ENCODE measurements at regions not wholly inside any gene's neighbourhood (a gene's known extent, or its start where the extent isn't known, plus 50 kb on each side); places are given as distances from the start of the nearest gene placed in this dataset.

GRCh38 chr9:107386396-107386795 is 103.2 kb downstream of the KLF4 start:
- Histone ChIP-seq H3K4me1 (ENCODE audit: insufficient read depth, low read length) (no peaks in the 10 kb centered on the region), H3K27ac (ENCODE audit: low read length) (no peak overlapping the region), H3K36me3 (ENCODE audit: insufficient read depth, low read length) (no peaks in the 10 kb centered on the region), H3K4me2 (ENCODE audit: insufficient read depth, low read length) (no peak overlapping the region), H3K9ac (ENCODE audit: low read depth, low read length) (no peak overlapping the region), H3K27me3 (ENCODE audit: insufficient read depth, low read length, poor library complexity) (no peaks in the 10 kb centered on the region), H4K20me1 (ENCODE audit: insufficient read depth, low read length) (no peaks in the 10 kb centered on the region), H3K79me2 (ENCODE audit: insufficient read depth, low read length) (no peaks in the 10 kb centered on the region), H3K9me3 (ENCODE audit: insufficient read depth, low read length, severe bottlenecking) (no peaks in the 10 kb centered on the region), H2AFZ (ENCODE audit: low read depth, low read length) (no peak overlapping the region), H3K4me3 (ENCODE audit: low read depth in 1 of 2, low read length in 2 of 2) (no peak overlapping the region)
- TF ChIP-seq CTCF (IDR thresholded peaks at IDR 0.05; ENCODE audit: borderline replicate concordance, extremely low read depth, low read length, poor library complexity, severe bottlenecking) (no peak), EZH2 (IDR thresholded peaks at IDR 0.05; ENCODE audit: borderline replicate concordance, low read depth, low read length, severe bottlenecking) (no peak)
- DNase-seq, result no peak
- ATAC-seq (ENCODE audit: insufficient read depth, low read depth), result no peak

Measured in DND-41 (cell line).